AG04449 (cell line): ENCODE measurements at regions not wholly inside any gene's neighbourhood (a gene's known extent, or its start where the extent isn't known, plus 50 kb on each side); places are given as distances from the start of the nearest gene placed in this dataset.

Experiments used
- CTCF ChIA-PET: fragments of 350-600 bp; formaldehyde crosslinking; extraction: SDS; loops from one replicate; lab custom pipeline; 2021; ENCODE audit warnings: antibody characterized with exemption; lab: Yijun Ruan, JAX
- POLR2A ChIA-PET: fragments of 400-600, 350-600 bp; formaldehyde crosslinking; extraction: SDS; loops from one replicate; lab custom pipeline; 2020; ENCODE audit warnings: antibody characterized with exemption, inconsistent platforms; lab: Yijun Ruan, JAX
- DNase-seq: peaks from one replicate; pipeline ENCODE4 v3.0.0-alpha.2; 2010; ENCODE audit warnings: low read depth, low spot score
- H3K4me3 ChIP-seq: 2 replicates; pipeline ENCODE4 v1.5.1; 2011; ENCODE audit warnings: low read depth, mild to moderate bottlenecking, control low read depth, low read length
- TF ChIP-seq, protein P1 (sequence below): IDR thresholded peaks from one replicate; pipeline ENCODE4 v1.5.1; 2011; ENCODE audit warnings: mild to moderate bottlenecking, moderate library complexity, low read length, control low read depth, inconsistent platforms; ENCODE audit not compliant: insufficient read depth; ENCODE audit errors: missing control alignments

GRCh38 chr3:105187344-105187743, 179.4 kb upstream of the ALCAM start:
- POLR2A ChIA-PET: no interaction called here
- TF ChIP-seq, protein P1, sequence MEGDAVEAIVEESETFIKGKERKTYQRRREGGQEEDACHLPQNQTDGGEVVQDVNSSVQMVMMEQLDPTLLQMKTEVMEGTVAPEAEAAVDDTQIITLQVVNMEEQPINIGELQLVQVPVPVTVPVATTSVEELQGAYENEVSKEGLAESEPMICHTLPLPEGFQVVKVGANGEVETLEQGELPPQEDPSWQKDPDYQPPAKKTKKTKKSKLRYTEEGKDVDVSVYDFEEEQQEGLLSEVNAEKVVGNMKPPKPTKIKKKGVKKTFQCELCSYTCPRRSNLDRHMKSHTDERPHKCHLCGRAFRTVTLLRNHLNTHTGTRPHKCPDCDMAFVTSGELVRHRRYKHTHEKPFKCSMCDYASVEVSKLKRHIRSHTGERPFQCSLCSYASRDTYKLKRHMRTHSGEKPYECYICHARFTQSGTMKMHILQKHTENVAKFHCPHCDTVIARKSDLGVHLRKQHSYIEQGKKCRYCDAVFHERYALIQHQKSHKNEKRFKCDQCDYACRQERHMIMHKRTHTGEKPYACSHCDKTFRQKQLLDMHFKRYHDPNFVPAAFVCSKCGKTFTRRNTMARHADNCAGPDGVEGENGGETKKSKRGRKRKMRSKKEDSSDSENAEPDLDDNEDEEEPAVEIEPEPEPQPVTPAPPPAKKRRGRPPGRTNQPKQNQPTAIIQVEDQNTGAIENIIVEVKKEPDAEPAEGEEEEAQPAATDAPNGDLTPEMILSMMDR: no peak
- no peak for DNase-seq
- CTCF ChIA-PET: no interaction called here
- no peak overlapping the region for H3K4me3 ChIP-seq

DNA sequence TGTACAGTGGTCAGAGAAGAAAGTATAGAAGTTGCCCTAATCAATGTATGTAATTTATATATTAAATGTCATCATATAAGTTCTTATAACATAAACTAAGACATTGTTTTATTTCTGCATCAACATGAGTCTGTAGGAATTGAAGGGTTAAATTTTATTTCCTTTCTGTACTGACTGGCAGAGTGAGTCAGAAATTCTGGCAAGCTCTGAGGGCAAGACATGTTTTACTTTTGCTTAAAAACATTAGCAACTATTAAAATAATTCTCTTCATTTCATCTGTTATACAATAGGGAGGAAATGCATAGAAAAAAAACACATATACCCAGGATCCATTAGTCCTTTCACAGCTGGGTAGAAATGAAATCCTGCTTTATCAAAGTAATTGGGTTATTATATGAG, 171.4 kb upstream of the ALCAM start:
- TF ChIP-seq, protein P1: no peak
- no peak overlapping the region for H3K4me3 ChIP-seq

GRCh38 chr3:105197863-105198262, 168.8 kb upstream of the ALCAM start:
- ChIA-PET CTCF (interaction anchor here (0.6 kb wide), 1 partner anchor 170 kb away, joined by 3 read pairs; no protein-coding TSS in a partner anchor), POLR2A (no interaction called here)
- no peak overlapping the region for H3K4me3 ChIP-seq
- TF ChIP-seq, protein P1: no peak
- DNase-seq: no peak

More for the DNA sequence above, 171.4 kb upstream of the ALCAM start:
- CTCF ChIA-PET: interaction anchor here (0.6 to 0.7 kb wide), 2 partner anchors 13 to 41 kb away, joined by 3 read pairs; no protein-coding TSS in a partner anchor
- POLR2A ChIA-PET: no interaction called here
- DNase-seq: peak; percentile 14

GRCh38 chr3:105199217-105199616, 167.5 kb upstream of the ALCAM start:
- DNase-seq: no peak
- TF ChIP-seq, protein P1: no peak
- no peak overlapping the region for H3K4me3 ChIP-seq
- ChIA-PET CTCF (no interaction called here), POLR2A (no interaction called here)

GRCh38 chr3:105210141-105210540, 156.6 kb upstream of the ALCAM start:
- H3K4me3 ChIP-seq: no peak overlapping the region
- TF ChIP-seq, protein P1: no peak
- no peak for DNase-seq
- CTCF ChIA-PET: no interaction called here
- POLR2A ChIA-PET: no interaction called here

- DNase-seq: no peak
- ChIA-PET CTCF (no interaction called here), POLR2A (no interaction called here)
- TF ChIP-seq, protein P1: no peak
- H3K4me3 ChIP-seq: no peak overlapping the region
These were observed 152.1 kb upstream of the ALCAM start for GRCh38 chr3:105214590-105214989.
